ENCODE measurements at regions not wholly inside any gene's neighbourhood (a gene's known extent, or its start where the extent isn't known, plus 50 kb on each side); places are given as distances from the start of the nearest gene placed in this dataset.

- no peaks in the 10 kb centered on the region for H3K9me3 ChIP-seq (replicated peaks; ENCODE audit: control insufficient read depth, insufficient read depth, low read length)
- in situ Hi-C loops (cut with MboI) (no loop called here), intact Hi-C loops (cut with micrococcal nuclease; ENCODE audit: unreplicated experiment) (no loop called here)
- no peak overlapping the region for H3K9ac ChIP-seq (ENCODE audit: control insufficient read depth, insufficient read depth, low read length)
- POLR2A ChIA-PET = no interaction called here
- SMC1A ChIA-PET (ENCODE audit: uncharacterized antibody, unreplicated experiment) = no interaction called here
- FAIRE-seq (no peak), DNase-seq (ENCODE audit: low read depth, low spot score) (no peak), ATAC-seq (no peak)
- H2AFZ ChIP-seq (ENCODE audit: control insufficient read depth, low read depth, low read length) = no peak overlapping the region
- H3K4me2 ChIP-seq (ENCODE audit: control insufficient read depth, insufficient read depth) = no peak overlapping the region
- H4K20me1 ChIP-seq (ENCODE audit: control insufficient read depth, insufficient read depth) = no peaks in the 10 kb centered on the region
- RAD21 ChIA-PET (ENCODE audit: unreplicated experiment) = no interaction called here
- BruUV-seq (replicated peaks) = no TSS peak
- no peaks in the 10 kb centered on the region for H3K36me3 ChIP-seq (ENCODE audit: control insufficient read depth in 2 of 2, insufficient read depth in 2 of 2, low read length in 1 of 2)
- no peaks in the 10 kb centered on the region for H3K4me1 ChIP-seq (ENCODE audit: control insufficient read depth, insufficient read depth, low read length)
- no peak overlapping the region for H3K27ac ChIP-seq (ENCODE audit: control insufficient read depth, insufficient read depth)
- CTCF ChIA-PET = no interaction called here
- H3K27me3 ChIP-seq (replicated peaks in 1 of 2; ENCODE audit: control insufficient read depth in 2 of 2, insufficient read depth in 2 of 2, low read length in 1 of 2) = no peaks in the 10 kb centered on the region; a peak in 1 of 4 replicates
- no peak overlapping the region for H3K4me3 ChIP-seq
- TF ChIP-seq MLLT1 (IDR thresholded peaks at IDR 0.05) = no peak
- no peak for TF ChIP-seq CHD2 (IDR thresholded peaks at IDR 0.05; ENCODE audit: borderline replicate concordance, low read depth, low read length)
- no peak for TF ChIP-seq ZNF217 (IDR thresholded peaks at IDR 0.05)
- TF ChIP-seq CBFB (IDR thresholded peaks at IDR 0.05; ENCODE audit: low read depth) = no peak
- no peak for TF ChIP-seq SKIL (IDR thresholded peaks at IDR 0.05; ENCODE audit: low read depth, poor library complexity, severe bottlenecking)
- TF ChIP-seq TCF7 (IDR thresholded peaks at IDR 0.05; ENCODE audit: borderline replicate concordance) = no peak
- TF ChIP-seq ZBTB33 (IDR thresholded peaks at IDR 0.05) = no peak
- no peak for TF ChIP-seq LARP7 (IDR thresholded peaks at IDR 0.05)
- TF ChIP-seq BRCA1 (IDR thresholded peaks at IDR 0.05; ENCODE audit: low read depth, low read length) = no peak
- TF ChIP-seq RUNX3 (IDR thresholded peaks at IDR 0.05; ENCODE audit: low read length) = no peak
- no peak for TF ChIP-seq CBX5 (IDR thresholded peaks at IDR 0.05; ENCODE audit: low read depth)
- TF ChIP-seq BACH1 (IDR thresholded peaks at IDR 0.05; ENCODE audit: borderline replicate concordance) = no peak
- no peak for TF ChIP-seq ESRRA (IDR thresholded peaks at IDR 0.05; ENCODE audit: low read length)
- no peak for TF ChIP-seq NRF1 (conservative IDR thresholded peaks at IDR 0.05; ENCODE audit: low read depth, low read length)
- TF ChIP-seq SRF (IDR thresholded peaks at IDR 0.05; ENCODE audit: low read depth in 2 of 2, low read length in 2 of 2) = no peak
- no peak for TF ChIP-seq HDGF (IDR thresholded peaks at IDR 0.05)
- no peak for TF ChIP-seq ATF2 (IDR thresholded peaks at IDR 0.05; ENCODE audit: low read length)
- TF ChIP-seq EZH2 (IDR thresholded peaks at IDR 0.05; ENCODE audit: borderline replicate concordance, control insufficient read depth, low read depth, low read length) = no peak
- no peaks in the 10 kb centered on the region for H3K79me2 ChIP-seq (ENCODE audit: control insufficient read depth, insufficient read depth, low read length)
Observed at GRCh38 chr12:67526129-67526528, 122.4 kb upstream of the DYRK2 start.

Measured in GM12878 (cell line).